ENCODE measurements at regions not wholly inside any gene's neighbourhood (a gene's known extent, or its start where the extent isn't known, plus 50 kb on each side); places are given as distances from the start of the nearest gene placed in this dataset.
A peak's percentile ranks its signal among the peaks of the same experiment; 100 is the strongest.

- Histone ChIP-seq H3K4me3 (no peak overlapping the region), H3K4me1 (peaks cover 5% of the 10 kb centered on the region), H3K27ac (no peak overlapping the region), H3K9me3 (no peaks in the 10 kb centered on the region), H3K36me3 (no peaks in the 10 kb centered on the region), H3K27me3 (no peaks in the 10 kb centered on the region)
- TF ChIP-seq CTCF (IDR thresholded peaks at IDR 0.05) (no peak), POLR2A (IDR thresholded peaks at IDR 0.05) (no peak), POLR2AphosphoS5 (IDR thresholded peaks at IDR 0.05) (no peak), EP300 (IDR thresholded peaks at IDR 0.05) (no peak)
- no peak for DNase-seq (ENCODE audit: low spot score in 2 of 2)
- WGBS, result 76% methylated on average over 9 of the region's 9 CpGs
These were observed 94.9 kb upstream of the PDE1A start for GRCh38 chr2:182521453-182522404.

GRCh38 chr2:182522405-182522896 lies 95.6 kb upstream of the PDE1A start:
- H3K27ac ChIP-seq, result no peak overlapping the region
- no peaks in the 10 kb centered on the region for H3K36me3 ChIP-seq
- DNase-seq (ENCODE audit: low spot score in 2 of 2), result no peak
- peaks cover 5% of the 10 kb centered on the region for H3K4me1 ChIP-seq
- WGBS, result 17% methylated on average over 6 of the region's 6 CpGs
- peak overlapping the region; percentile 16 for H3K4me3 ChIP-seq
- TF ChIP-seq EP300 (IDR thresholded peaks at IDR 0.05) (no peak), POLR2A (IDR thresholded peaks at IDR 0.05) (no peak), CTCF (IDR thresholded peaks at IDR 0.05) (no peak), POLR2AphosphoS5 (IDR thresholded peaks at IDR 0.05) (no peak)
- H3K9me3 ChIP-seq, result no peaks in the 10 kb centered on the region
- H3K27me3 ChIP-seq, result no peaks in the 10 kb centered on the region

- H3K4me3 ChIP-seq, result peak overlapping the region; percentile 16
- no peak for DNase-seq (ENCODE audit: low spot score in 2 of 2)
These were observed 96.2 kb upstream of the PDE1A start for GRCh38 chr2:182522972-182523473.

GRCh38 chr2:182530636-182531035 lies 103.8 kb upstream of the PDE1A start:
- no peak overlapping the region for H3K27ac ChIP-seq
- no peak for TF ChIP-seq CTCF (IDR thresholded peaks at IDR 0.05)
- no peak for TF ChIP-seq POLR2A (IDR thresholded peaks at IDR 0.05)
- TF ChIP-seq EP300 (IDR thresholded peaks at IDR 0.05), result no peak
- no peak for TF ChIP-seq POLR2AphosphoS5 (IDR thresholded peaks at IDR 0.05)
- no peaks in the 10 kb centered on the region for H3K4me1 ChIP-seq
- H3K27me3 ChIP-seq, result no peaks in the 10 kb centered on the region
- no peak overlapping the region for H3K4me3 ChIP-seq
- no peak for DNase-seq (ENCODE audit: low spot score in 2 of 2)
- H3K9me3 ChIP-seq, result no peaks in the 10 kb centered on the region
- no peaks in the 10 kb centered on the region for H3K36me3 ChIP-seq

More at GRCh38 chr2:182522972-182523473, 96.2 kb upstream of the PDE1A start:
- Histone ChIP-seq H3K36me3 (no peaks in the 10 kb centered on the region), H3K27ac (no peak overlapping the region), H3K9me3 (no peaks in the 10 kb centered on the region), H3K27me3 (no peaks in the 10 kb centered on the region), H3K4me1 (peaks cover 5% of the 10 kb centered on the region)
- WGBS, result 34% methylated on average over 4 of the region's 4 CpGs
- TF ChIP-seq POLR2A (IDR thresholded peaks at IDR 0.05), result no peak
- TF ChIP-seq CTCF (IDR thresholded peaks at IDR 0.05), result no peak
- no peak for TF ChIP-seq EP300 (IDR thresholded peaks at IDR 0.05)
- TF ChIP-seq POLR2AphosphoS5 (IDR thresholded peaks at IDR 0.05), result no peak

- H3K4me1 ChIP-seq, result no peaks in the 10 kb centered on the region
- TF ChIP-seq CTCF (IDR thresholded peaks at IDR 0.05) (no peak), POLR2AphosphoS5 (IDR thresholded peaks at IDR 0.05) (no peak), EP300 (IDR thresholded peaks at IDR 0.05) (no peak), POLR2A (IDR thresholded peaks at IDR 0.05) (no peak)
These were observed 113.4 kb upstream of the PDE1A start for GRCh38 chr2:182540252-182540651.

More at GRCh38 chr2:182540252-182540651, 113.4 kb upstream of the PDE1A start:
- 67% methylated on average over 1 of the region's 1 CpG for WGBS
- Histone ChIP-seq H3K36me3 (no peaks in the 10 kb centered on the region), H3K27ac (no peak overlapping the region), H3K9me3 (no peaks in the 10 kb centered on the region), H3K27me3 (no peaks in the 10 kb centered on the region), H3K4me3 (no peak overlapping the region)
- DNase-seq (ENCODE audit: low spot score in 2 of 2), result no peak
